Neural crest cell (in vitro differentiated cells): ENCODE measurements at regions not wholly inside any gene's neighbourhood (a gene's known extent, or its start where the extent isn't known, plus 50 kb on each side); places are given as distances from the start of the nearest gene placed in this dataset.

Experiments used
- DNase-seq: peaks from one replicate; pipeline ENCODE4 v3.0.0; 2021; ENCODE audit warnings: low read depth, mixed read lengths, low spot score
- H3K27ac Mint-ChIP-seq: one replicate; pipeline ENCODE4 v1.8.0; 2021; ENCODE audit warnings: mild to moderate bottlenecking, mixed read lengths; ENCODE audit not compliant: unreplicated experiment
- H3K27me3 Mint-ChIP-seq: 2 replicates; pipeline ENCODE4 v1.8.0; 2021; ENCODE audit warnings: low read depth, mild to moderate bottlenecking, mixed read lengths
- H3K36me3 Mint-ChIP-seq: 2 replicates; pipeline ENCODE4 v1.8.0; 2021; ENCODE audit warnings: low read depth, mild to moderate bottlenecking, mixed read lengths
- H3K4me1 Mint-ChIP-seq: 2 replicates; pipeline ENCODE4 v1.8.0; 2021; ENCODE audit warnings: mixed read lengths
- H3K4me3 Mint-ChIP-seq: one replicate; pipeline ENCODE4 v1.8.0; 2021; ENCODE audit warnings: mild to moderate bottlenecking, mixed read lengths
- H3K9me3 Mint-ChIP-seq: 2 replicates; pipeline ENCODE4 v1.8.0; 2021; ENCODE audit warnings: mixed read lengths
- CTCF ChIP-seq: fragments of 200-600 bp; sonication (generic); conservative IDR thresholded peaks from 2 replicates; pipeline ENCODE4 v1.5.0; 2021; ENCODE audit warnings: antibody characterized with exemption, mild to moderate bottlenecking

- Mint-ChIP-seq H3K9me3 (peaks cover 3% of the 10 kb centered on the region), H3K4me3 (no peak overlapping the region), H3K27me3 (no peaks in the 10 kb centered on the region), H3K36me3 (no peaks in the 10 kb centered on the region), H3K27ac (no peak overlapping the region), H3K4me1 (no peaks in the 10 kb centered on the region)
- no peak for DNase-seq
- no peak for TF ChIP-seq CTCF
Measured at GRCh38 chr2:156647377-156648010, 211.3 kb downstream of the GPD2 start.

- TF ChIP-seq CTCF: no peak
- peaks cover 3% of the 10 kb centered on the region for H3K9me3 Mint-ChIP-seq
- no peak for DNase-seq
- no peak overlapping the region for H3K4me3 Mint-ChIP-seq
- no peak overlapping the region for H3K27ac Mint-ChIP-seq
- no peaks in the 10 kb centered on the region for H3K36me3 Mint-ChIP-seq
- H3K27me3 Mint-ChIP-seq: no peaks in the 10 kb centered on the region
- no peaks in the 10 kb centered on the region for H3K4me1 Mint-ChIP-seq
Measured at GRCh38 chr2:156648522-156648921, 212.3 kb downstream of the GPD2 start.

- H3K36me3 Mint-ChIP-seq: no peaks in the 10 kb centered on the region
- no peak overlapping the region for H3K27ac Mint-ChIP-seq
- no peak for DNase-seq
- no peak for TF ChIP-seq CTCF
- no peak overlapping the region for H3K4me3 Mint-ChIP-seq
- no peaks in the 10 kb centered on the region for H3K4me1 Mint-ChIP-seq
- H3K9me3 Mint-ChIP-seq: peaks cover 3% of the 10 kb centered on the region
- no peaks in the 10 kb centered on the region for H3K27me3 Mint-ChIP-seq
Measured at GRCh38 chr2:156649596-156649995, 213.4 kb downstream of the GPD2 start.

- H3K4me3 Mint-ChIP-seq: no peak overlapping the region
- H3K27ac Mint-ChIP-seq: no peak overlapping the region
- no peaks in the 10 kb centered on the region for H3K9me3 Mint-ChIP-seq
- H3K36me3 Mint-ChIP-seq: no peaks in the 10 kb centered on the region
- TF ChIP-seq CTCF: no peak
- H3K4me1 Mint-ChIP-seq: no peaks in the 10 kb centered on the region
- no peaks in the 10 kb centered on the region for H3K27me3 Mint-ChIP-seq
- DNase-seq: no peak
Measured at GRCh38 chr2:156652691-156653090, 216.5 kb downstream of the GPD2 start.

GRCh38 chr2:156653675-156654074 is 217.5 kb downstream of the GPD2 start:
- no peaks in the 10 kb centered on the region for H3K27me3 Mint-ChIP-seq
- H3K4me3 Mint-ChIP-seq: no peak overlapping the region
- H3K9me3 Mint-ChIP-seq: no peaks in the 10 kb centered on the region
- H3K4me1 Mint-ChIP-seq: no peaks in the 10 kb centered on the region
- no peaks in the 10 kb centered on the region for H3K36me3 Mint-ChIP-seq
- no peak for DNase-seq
- no peak overlapping the region for H3K27ac Mint-ChIP-seq
- TF ChIP-seq CTCF: no peak
